Middle frontal gyrus (tissue), 1 donor: ENCODE measurements at regions not wholly inside any gene's neighbourhood (a gene's known extent, or its start where the extent isn't known, plus 50 kb on each side); places are given as distances from the start of the nearest gene placed in this dataset.
"Not testable (repeated sequence)": the region's sequence is repeated elsewhere in the genome, so short reads cannot be mapped to it uniquely, and the experiment has no call there.

Experiments used
- DNase-seq: peaks from one replicate; pipeline ENCODE4 v3.0.0-alpha.2; 2015; ENCODE audit warnings: low spot score; ENCODE audit errors: extremely low spot score

DNA sequence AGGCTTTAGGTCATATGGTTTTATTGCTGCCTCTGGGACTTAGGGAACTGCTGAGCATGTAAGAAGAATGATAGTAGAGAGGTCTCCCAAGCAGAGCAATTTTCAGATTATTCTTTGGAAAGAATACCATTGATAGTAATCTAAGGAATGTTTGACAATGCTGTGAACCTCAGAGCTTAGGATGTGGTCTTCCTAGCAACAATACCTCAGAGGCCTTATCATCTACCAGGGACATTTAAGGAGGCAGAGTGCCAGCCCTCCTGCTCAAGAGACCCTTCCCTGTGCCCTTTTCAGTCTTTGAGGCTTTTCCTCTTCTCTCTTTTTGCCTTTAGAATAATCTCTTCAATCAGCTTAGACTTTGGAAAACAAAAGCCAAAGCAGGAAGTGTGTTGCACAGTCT lies 272.1 kb downstream of the OXSM start:
- DNase-seq = no peak

GRCh38 chr3:26064297-26064696 lies 274.4 kb downstream of the OXSM start:
- DNase-seq = no peak

DNA sequence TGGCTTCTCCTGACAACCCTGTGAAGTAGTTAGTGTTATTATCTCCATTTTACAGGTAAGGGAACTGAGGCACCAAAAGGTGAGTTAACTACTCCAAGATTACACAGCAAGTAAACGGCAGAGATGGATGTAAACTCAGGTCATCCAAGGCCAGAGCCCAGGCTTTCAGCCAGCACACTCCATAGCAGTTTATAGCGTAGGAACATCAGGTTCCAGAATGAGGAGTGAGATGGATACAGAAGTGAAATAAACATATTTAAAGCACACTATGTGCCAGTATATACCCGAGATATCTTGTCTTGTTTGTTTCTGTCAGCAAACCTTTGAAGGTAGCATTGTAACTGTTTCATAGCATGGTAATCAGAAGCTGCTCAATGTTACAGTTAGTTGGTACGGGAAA lies 279.0 kb downstream of the OXSM start:
- DNase-seq = no peak

DNA sequence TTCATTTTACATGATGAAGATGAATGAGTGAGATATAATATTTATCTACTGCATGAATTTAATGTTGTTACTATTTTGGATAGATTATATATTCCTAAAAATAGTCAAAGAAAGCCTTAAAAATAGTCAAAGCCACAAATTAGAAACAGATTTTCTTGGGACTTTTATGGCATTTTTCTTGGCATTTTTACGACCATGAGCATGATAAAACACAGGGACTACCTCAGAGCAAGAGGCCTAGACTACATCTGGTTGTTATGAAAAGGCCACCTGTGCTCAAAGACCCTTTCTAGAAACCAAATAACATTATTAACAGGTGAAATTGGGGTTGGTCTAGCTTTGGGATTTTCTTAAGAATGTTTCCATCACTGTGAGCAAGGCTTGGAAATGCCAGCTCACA lies 281.0 kb downstream of the OXSM start:
- no peak for DNase-seq

- no peak for DNase-seq
These were observed 284.2 kb downstream of the OXSM start for GRCh38 chr3:26074080-26074479.

DNA sequence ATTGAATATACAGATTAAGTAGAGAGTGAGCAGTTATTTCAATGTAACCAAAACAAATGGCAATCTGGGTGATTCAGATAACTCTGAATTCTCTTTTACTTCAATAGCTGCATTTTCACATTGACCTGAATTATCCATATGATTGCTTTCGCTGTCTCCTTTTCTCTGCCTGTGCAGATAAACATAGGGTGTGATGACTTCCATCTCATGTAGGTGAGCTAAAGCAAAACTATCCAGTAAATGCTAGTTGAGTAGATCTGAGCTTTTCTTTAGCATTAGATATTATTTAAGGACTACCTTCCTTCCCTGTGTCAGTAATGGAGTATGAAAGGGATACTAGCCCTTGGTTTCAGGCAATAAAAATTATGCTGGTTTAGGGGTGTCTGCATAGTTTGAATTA lies 288.6 kb downstream of the OXSM start:
- DNase-seq = no peak

GRCh38 chr3:26081166-26081565 lies 291.3 kb downstream of the OXSM start:
- no peak for DNase-seq

DNA sequence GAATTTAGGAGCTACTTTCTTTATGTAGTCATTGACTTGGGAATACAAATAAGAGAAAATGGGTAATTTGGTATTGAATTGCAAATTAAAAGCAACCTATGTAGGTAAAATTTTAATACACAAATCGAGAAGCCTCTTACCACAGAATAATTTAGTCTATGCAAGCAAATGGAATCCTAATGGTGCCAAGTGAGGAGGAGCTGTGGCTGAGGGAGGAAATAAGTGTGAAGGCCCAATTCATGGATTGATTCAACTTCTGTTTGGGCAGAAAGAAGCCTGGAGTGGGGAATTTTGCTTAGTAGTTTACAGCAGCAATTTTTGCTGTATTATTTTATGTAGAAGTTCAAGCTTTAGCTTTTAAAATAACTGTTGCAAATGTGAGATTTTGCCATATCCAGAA lies 291.9 kb downstream of the OXSM start:
- no peak for DNase-seq

- DNase-seq = no peak
These were observed 293.0 kb downstream of the OXSM start for GRCh38 chr3:26082911-26083310.

DNA sequence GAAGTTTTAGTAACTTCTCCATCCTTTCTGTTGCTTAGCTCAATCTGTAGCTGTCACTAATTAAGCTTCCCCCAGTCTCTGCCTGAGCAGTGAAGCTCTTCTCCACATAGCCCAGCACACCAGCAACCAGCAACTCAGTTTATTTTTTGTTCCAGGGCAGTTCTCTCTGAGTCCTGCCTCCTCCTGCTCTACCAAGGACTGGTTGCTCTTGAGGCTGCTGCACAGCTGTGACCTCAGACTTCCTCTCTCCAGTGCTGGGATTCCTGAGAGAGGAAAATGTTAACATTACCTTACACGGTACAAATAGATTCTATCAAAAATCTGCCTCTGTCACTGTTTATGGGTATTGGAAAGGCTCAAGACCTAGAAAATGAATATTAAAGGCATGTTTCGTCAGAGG lies 294.7 kb downstream of the OXSM start:
- no peak for DNase-seq

- DNase-seq = no peak
These were observed 297.9 kb downstream of the OXSM start for GRCh38 chr3:26087751-26088150.

- no peak for DNase-seq
These were observed 299.4 kb downstream of the OXSM start for GRCh38 chr3:26089249-26089648.

- no peak for DNase-seq
These were observed 300.7 kb downstream of the OXSM start for GRCh38 chr3:26090589-26090988.

DNA sequence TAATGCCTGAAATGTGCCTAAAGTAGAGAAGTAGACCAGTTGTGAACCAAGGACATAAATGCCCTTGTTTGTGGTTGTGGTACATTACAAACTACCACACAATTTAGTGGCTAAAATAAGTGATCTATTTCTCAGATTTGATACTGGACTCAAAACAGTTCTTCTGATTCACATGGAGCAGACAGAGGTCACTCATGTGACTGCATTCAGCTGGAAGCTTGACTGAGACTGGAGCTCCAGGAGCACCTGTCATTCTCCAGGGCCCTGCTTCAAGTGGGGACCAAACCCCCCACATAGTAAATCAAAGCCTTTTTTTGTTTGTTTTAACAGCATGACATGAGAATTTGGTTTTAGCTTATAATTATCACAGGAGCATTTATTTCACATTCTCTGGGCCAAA lies 301.2 kb downstream of the OXSM start:
- no peak for DNase-seq

GRCh38 chr3:26091626-26092025 lies 301.7 kb downstream of the OXSM start:
- no peak for DNase-seq

DNA sequence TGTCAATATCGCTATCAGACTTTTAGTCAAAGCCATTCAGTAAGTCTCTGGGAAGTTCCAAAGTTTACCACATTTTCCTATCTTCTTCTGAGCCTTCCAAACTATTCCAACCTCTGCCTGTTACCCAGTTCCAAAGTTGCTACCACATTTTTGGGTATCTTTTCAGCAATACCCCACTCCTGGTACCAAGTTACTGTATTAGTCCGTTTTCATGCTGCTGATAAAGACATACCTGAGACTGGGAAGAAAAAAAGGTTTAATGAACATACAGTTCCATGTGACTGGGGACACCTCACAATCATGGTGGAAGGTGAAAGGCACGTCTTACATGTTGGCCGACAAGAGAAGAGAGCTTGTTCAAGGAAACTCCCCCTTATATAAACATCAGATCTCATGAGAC lies 307.2 kb downstream of the OXSM start:
- DNase-seq = not testable (repeated sequence)

DNA sequence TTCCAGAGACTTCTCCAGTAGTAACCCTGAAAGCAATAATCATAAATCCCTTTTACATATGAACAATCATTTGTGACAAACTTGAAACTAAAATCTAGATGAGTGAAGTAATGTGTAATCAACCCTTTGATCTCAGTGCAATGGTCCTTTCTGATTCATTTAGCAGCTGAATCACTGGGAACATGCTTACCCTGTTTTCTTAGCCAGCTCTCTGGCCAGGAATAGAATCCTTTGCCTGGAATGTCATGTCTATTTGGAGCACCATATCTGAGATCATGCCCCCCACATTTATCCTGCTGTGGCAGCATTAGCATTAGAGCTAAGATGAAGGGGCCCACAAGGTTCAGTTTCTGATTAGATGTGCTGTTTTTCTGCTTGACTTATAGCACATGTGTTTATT lies 309.8 kb downstream of the OXSM start:
- no peak for DNase-seq

DNA sequence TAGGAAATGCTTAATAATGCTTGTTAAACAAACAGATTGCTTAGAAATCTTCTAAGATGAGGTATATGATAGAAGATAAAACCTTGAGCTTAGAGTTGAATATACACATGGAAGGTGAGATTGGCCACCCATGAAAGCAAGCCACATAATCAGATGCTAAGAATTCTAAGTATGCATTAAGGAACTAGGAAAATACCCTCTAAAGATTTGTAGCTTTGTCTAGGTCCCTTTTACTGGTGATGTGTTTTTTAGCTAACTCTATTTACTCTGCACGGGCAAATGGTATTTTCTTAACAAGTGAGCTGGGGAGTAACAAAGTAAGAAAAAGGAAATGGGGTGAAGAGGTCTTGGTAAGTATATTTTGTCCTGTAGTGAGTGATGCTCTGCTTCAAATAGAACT lies 310.3 kb downstream of the OXSM start:
- DNase-seq = no peak

GRCh38 chr3:26102376-26102775 lies 312.5 kb downstream of the OXSM start:
- no peak for DNase-seq

DNA sequence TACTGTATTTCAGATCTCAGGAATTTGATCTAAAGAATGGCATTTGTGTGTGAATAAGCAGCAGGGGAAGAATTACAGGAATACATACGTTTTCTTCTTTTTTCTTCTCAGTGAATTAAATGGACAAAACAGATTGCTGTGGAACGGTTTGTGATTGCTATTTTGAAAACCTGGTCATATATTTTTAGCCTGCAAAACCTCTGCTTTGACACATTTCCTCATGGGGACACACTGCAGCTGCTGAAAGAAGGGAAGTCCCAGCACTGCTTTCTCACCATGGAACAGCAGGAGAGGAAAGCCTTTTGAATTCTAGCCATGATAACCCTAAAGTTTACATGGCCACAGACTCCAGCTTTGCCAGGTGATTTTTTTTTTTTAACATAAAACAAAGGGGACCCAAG lies 315.0 kb downstream of the OXSM start:
- DNase-seq = no peak

- no peak for DNase-seq
These were observed 315.4 kb downstream of the OXSM start for GRCh38 chr3:26105261-26105660.

GRCh38 chr3:26106228-26106627 lies 316.3 kb downstream of the OXSM start:
- DNase-seq = no peak

DNA sequence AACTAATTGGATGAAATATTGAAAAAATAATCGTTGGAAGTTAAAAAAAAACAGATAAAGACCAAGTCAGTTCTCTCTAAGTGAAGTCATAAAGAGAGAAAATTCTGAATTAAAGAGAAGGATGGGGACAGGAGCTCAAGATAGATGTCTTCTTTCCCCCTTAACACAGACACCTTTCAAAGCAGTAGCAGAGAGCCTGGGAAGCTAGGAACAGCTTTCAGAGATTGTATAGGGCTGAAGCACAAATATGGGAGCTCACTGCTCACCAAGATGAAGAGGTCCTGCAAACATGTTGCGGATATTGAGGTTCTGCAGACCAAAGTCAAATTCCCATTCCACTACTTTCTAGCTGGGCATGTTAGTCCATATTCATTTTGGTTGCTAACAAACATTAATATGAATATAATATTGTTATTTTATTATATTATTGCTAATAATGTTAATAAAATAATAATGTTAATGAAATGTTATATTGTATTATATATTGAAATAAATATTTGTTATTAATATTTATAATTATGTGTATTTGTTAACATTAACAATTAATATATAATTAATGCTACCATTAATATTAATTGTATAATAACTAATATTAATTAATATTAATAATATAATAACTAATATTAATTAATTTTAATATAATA lies 319.1 kb downstream of the OXSM start:
- no peak for DNase-seq

DNA sequence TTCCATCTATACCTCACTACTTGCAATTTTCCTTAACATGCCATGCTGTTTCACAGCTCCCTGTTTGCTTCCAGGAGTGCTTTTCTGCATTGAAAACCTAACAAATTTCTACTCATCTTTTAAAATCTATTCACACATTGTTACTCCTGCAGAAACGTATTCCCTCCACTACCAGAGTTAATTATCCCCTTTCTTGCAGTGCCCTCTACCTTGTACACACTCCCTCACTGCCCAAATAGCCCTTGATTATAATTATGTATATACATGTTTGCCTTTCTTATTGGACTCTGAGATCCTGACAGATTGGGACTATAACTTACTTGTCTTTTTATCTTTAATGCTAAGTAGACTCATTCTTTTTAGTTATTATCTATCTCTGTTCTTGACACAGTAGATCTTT lies 325.0 kb downstream of the OXSM start:
- no peak for DNase-seq
